DOHH2 (cell line): ENCODE measurements at regions not wholly inside any gene's neighbourhood (a gene's known extent, or its start where the extent isn't known, plus 50 kb on each side); places are given as distances from the start of the nearest gene placed in this dataset.

ENCODE experiments used
- H3F3A ChIP-seq: fragments of 200-600 bp; sonication (generic), shearing (Covaris generic); 2 replicates; pipeline ENCODE4 v1.6.0; 2016; ENCODE audit warnings: antibody characterized with exemption, mild to moderate bottlenecking; ENCODE audit not compliant: control insufficient read depth, insufficient read depth
- H3K27ac ChIP-seq: fragments of 200-600 bp; sonication (generic); 2 replicates; pipeline ENCODE4 v1.5.1; 2014; ENCODE audit warnings: low read depth, mild to moderate bottlenecking, low read length, moderate library complexity
- H3K27me3 ChIP-seq: fragments of 200-600 bp; sonication (generic); 2 replicates; pipeline ENCODE4 v1.6.1; 2014; ENCODE audit warnings: mild to moderate bottlenecking, low read length, mixed read lengths; ENCODE audit not compliant: control insufficient read depth
- H3K36me3 ChIP-seq: fragments of 200-600 bp; sonication (generic); 2 replicates; pipeline ENCODE4 v1.6.1; 2014; ENCODE audit warnings: mild to moderate bottlenecking, low read length, moderate library complexity, mixed read lengths; ENCODE audit not compliant: control insufficient read depth
- H3K4me1 ChIP-seq: fragments of 200-600 bp; sonication (generic); 2 replicates; pipeline ENCODE4 v1.6.1; 2014; ENCODE audit warnings: mild to moderate bottlenecking, low read length, mixed read lengths; ENCODE audit not compliant: control insufficient read depth
- H3K4me2 ChIP-seq: fragments of 200-600 bp; sonication (generic); 2 replicates; pipeline ENCODE4 v1.6.0; 2014; ENCODE audit warnings: mild to moderate bottlenecking, low read length, moderate library complexity
- H3K4me3 ChIP-seq: fragments of 200-600 bp; sonication (generic); 2 replicates; pipeline ENCODE4 v1.5.1; 2014; ENCODE audit warnings: mild to moderate bottlenecking, low read length, mixed read lengths
- H3K79me2 ChIP-seq: fragments of 200-600 bp; sonication (generic); 2 replicates; pipeline ENCODE4 v1.6.1; 2014; ENCODE audit warnings: mild to moderate bottlenecking, low read length, mixed read lengths; ENCODE audit not compliant: control insufficient read depth
- H3K9me2 ChIP-seq: fragments of 200-600 bp; sonication (generic); replicated peaks from 2 replicates; pipeline ENCODE4 v1.6.1; 2014; ENCODE audit warnings: mild to moderate bottlenecking, low read length, mixed read lengths; ENCODE audit not compliant: control insufficient read depth
- H3K9me3 ChIP-seq: fragments of 200-600 bp; sonication (generic); 2 replicates; pipeline ENCODE4 v1.6.1; 2014; ENCODE audit warnings: antibody characterized with exemption, low read length, mixed read lengths; ENCODE audit not compliant: control insufficient read depth, insufficient read depth
- H4K20me1 ChIP-seq: fragments of 200-600 bp; sonication (generic); 2 replicates; pipeline ENCODE4 v1.6.0; 2014; ENCODE audit warnings: low read depth, mild to moderate bottlenecking, antibody characterized with exemption, low read length, moderate library complexity; ENCODE audit not compliant: control insufficient read depth, insufficient read depth
- EZH2phosphoT487 ChIP-seq: fragments of 200-600 bp; sonication (generic); IDR thresholded peaks from 2 replicates; pipeline ENCODE4 v1.6.1; 2017; ENCODE audit warnings: borderline replicate concordance, mild to moderate bottlenecking, antibody characterized with exemption, low read length, moderate library complexity, mixed read lengths
- TF ChIP-seq, protein P1 (sequence below): fragments of 200-600 bp; sonication (generic); IDR thresholded peaks from one replicate; pipeline ENCODE4 v1.5.1; 2014; ENCODE audit warnings: antibody characterized with exemption, mild to moderate bottlenecking, low read depth, low read length; ENCODE audit not compliant: poor library complexity, severe bottlenecking

DNA sequence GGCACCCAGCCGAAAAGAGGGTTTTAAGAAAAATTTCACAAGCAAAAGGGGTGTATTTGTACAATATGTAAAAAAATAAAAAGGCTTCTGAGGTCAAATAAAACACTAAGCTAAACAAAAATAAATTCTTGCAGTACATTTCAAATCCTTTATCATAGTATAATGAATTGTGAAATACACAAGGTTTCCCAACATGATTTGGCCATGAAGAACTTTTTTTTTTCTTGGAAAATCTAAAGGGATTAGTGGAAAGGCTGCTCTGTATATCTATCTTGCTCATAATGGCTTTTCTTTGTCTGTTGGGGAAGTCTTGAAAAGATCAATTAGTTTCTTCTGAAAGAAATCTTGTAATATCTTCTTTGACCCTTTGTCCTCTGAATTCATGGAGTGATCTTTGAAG is 593.4 kb downstream of the PLPP3 start:
- no peak overlapping the region for H3K27ac ChIP-seq

DNA sequence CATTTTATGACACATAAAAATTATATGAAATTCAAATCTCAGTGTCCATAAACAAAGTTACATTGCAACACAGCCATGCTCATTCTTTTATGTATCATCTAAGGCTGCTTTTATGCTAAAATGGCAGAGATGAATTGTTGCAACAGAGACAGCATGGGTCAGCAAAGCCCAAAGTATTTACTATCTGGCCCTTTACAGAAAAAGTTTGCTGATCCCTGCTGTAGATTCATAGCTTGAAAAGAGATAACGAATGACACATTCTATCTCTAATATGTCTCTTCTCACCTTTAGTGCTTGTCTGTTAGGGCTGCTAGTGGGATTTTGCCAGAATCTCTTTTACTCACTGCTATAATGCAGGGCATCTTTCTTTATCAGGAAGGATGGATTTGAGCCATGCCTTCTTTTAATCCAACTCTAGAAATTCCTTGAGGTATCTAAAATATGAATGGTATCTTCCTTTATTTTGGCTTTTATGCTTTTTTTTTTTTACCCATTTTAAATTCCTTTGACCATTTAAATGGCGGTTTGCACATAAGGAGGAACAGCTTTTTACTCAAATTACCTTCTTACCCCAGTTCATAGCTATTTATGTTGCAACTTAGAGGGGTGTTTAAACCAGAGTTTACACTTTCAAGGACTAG is 598.2 kb downstream of the PLPP3 start:
- Histone ChIP-seq H3F3A (no peaks in the 10 kb centered on the region), H3K79me2 (no peaks in the 10 kb centered on the region), H4K20me1 (no peaks in the 10 kb centered on the region), H3K9me2 (no peaks in the 10 kb centered on the region), H3K4me2 (no peak overlapping the region), H3K27ac (no peak overlapping the region), H3K4me1 (no peaks in the 10 kb centered on the region), H3K9me3 (no peaks in the 10 kb centered on the region), H3K36me3 (no peaks in the 10 kb centered on the region), H3K27me3 (no peaks in the 10 kb centered on the region), H3K4me3 (no peak overlapping the region)
- no peak for TF ChIP-seq EZH2phosphoT487
- TF ChIP-seq, protein P1, sequence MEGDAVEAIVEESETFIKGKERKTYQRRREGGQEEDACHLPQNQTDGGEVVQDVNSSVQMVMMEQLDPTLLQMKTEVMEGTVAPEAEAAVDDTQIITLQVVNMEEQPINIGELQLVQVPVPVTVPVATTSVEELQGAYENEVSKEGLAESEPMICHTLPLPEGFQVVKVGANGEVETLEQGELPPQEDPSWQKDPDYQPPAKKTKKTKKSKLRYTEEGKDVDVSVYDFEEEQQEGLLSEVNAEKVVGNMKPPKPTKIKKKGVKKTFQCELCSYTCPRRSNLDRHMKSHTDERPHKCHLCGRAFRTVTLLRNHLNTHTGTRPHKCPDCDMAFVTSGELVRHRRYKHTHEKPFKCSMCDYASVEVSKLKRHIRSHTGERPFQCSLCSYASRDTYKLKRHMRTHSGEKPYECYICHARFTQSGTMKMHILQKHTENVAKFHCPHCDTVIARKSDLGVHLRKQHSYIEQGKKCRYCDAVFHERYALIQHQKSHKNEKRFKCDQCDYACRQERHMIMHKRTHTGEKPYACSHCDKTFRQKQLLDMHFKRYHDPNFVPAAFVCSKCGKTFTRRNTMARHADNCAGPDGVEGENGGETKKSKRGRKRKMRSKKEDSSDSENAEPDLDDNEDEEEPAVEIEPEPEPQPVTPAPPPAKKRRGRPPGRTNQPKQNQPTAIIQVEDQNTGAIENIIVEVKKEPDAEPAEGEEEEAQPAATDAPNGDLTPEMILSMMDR = no peak

More for the DNA sequence above, 593.4 kb downstream of the PLPP3 start:
- no peaks in the 10 kb centered on the region for H3K4me1 ChIP-seq
- H3K27me3 ChIP-seq = no peaks in the 10 kb centered on the region
- H3K4me3 ChIP-seq = no peak overlapping the region
- H3K4me2 ChIP-seq = no peak overlapping the region
- no peaks in the 10 kb centered on the region for H3K36me3 ChIP-seq
- H3K79me2 ChIP-seq = no peaks in the 10 kb centered on the region
- H3K9me2 ChIP-seq = no peaks in the 10 kb centered on the region
- H4K20me1 ChIP-seq = no peaks in the 10 kb centered on the region
- TF ChIP-seq, protein P1 = no peak
- no peak for TF ChIP-seq EZH2phosphoT487
- no peaks in the 10 kb centered on the region for H3K9me3 ChIP-seq
- H3F3A ChIP-seq = no peaks in the 10 kb centered on the region

DNA sequence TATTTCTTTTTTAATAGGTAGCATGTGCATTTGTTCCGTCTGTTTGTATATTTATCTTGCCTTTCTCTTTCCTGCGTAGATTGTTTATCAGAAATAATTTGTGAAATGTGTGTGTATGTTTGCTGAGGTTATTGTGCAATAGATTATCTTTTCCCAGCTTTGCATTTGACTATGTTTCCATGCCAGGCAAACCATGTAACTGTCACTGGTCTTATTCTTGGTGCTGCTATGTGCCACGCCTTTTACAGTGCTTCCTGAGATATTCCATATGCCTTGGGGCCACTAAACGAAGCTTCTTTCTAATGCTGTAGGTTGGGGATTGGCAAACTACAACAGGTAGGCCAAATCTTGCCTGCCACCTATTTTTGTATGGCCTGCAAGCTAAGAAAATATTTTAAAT is 598.8 kb downstream of the PLPP3 start:
- Histone ChIP-seq H3K27me3 (no peaks in the 10 kb centered on the region), H3K79me2 (no peaks in the 10 kb centered on the region), H3K9me2 (no peaks in the 10 kb centered on the region), H4K20me1 (no peaks in the 10 kb centered on the region), H3K36me3 (no peaks in the 10 kb centered on the region), H3K4me3 (no peak overlapping the region), H3K9me3 (no peaks in the 10 kb centered on the region), H3K4me1 (no peaks in the 10 kb centered on the region), H3K27ac (no peak overlapping the region), H3K4me2 (no peak overlapping the region), H3F3A (no peaks in the 10 kb centered on the region)
- TF ChIP-seq, protein P1 = no peak
- TF ChIP-seq EZH2phosphoT487 = no peak
